H1 (cell line): ENCODE measurements at regions not wholly inside any gene's neighbourhood (a gene's known extent, or its start where the extent isn't known, plus 50 kb on each side); places are given as distances from the start of the nearest gene placed in this dataset.

Source experiments
- CTCF ChIA-PET: fragments of 300-600 bp; sonication (Branson Sonifier 250); formaldehyde crosslinking; loops from one replicate; lab custom pipeline; 2021; ENCODE audit not compliant: partially characterized antibody; lab: Charles Lee
- POLR2A ChIA-PET: fragments of 300-600 bp; sonication (Branson Sonifier 250); formaldehyde crosslinking; loops from one replicate; lab custom pipeline; 2021; ENCODE audit warnings: inconsistent platforms; ENCODE audit not compliant: partially characterized antibody; lab: Charles Lee
- DNase-seq, 2 experiments: peaks; one replicate each; pipeline versions ENCODE4 v3.0.0 to v3.0.0-alpha.2; 2010 to 2022; ENCODE audit warnings: low spot score in 2 of 2, low read depth in 1 of 2, mixed read lengths in 1 of 2
- FAIRE-seq: peaks from 2 replicates; lab custom pipeline; 2011; peaks lifted over from hg19 to GRCh38; lab: Jason Lieb, UNC
- H2AFZ ChIP-seq: 2 replicates; pipeline ENCODE4 v1.8.1; 2012; ENCODE audit warnings: low read length, inconsistent platforms
- H2AK5ac ChIP-seq: 2 replicates; pipeline ENCODE4 v1.6.1; 2013; ENCODE audit warnings: low read depth, low read length
- H2BK120ac ChIP-seq: replicated peaks from 2 replicates; pipeline ENCODE3; 2013; ENCODE audit warnings: low read depth, low read length, inconsistent platforms
- H2BK12ac ChIP-seq: 2 replicates; pipeline ENCODE4 v1.6.1; 2013; ENCODE audit warnings: low read depth, low read length
- H2BK15ac ChIP-seq: 2 replicates; pipeline ENCODE4 v1.6.1; 2013; ENCODE audit warnings: low read length
- H2BK20ac ChIP-seq: 2 replicates; pipeline ENCODE4 v1.6.1; 2013; ENCODE audit warnings: low read length
- H2BK5ac ChIP-seq: 2 replicates; pipeline ENCODE4 v1.6.1; 2013; ENCODE audit warnings: low read depth, low read length
- H3K14ac ChIP-seq: 2 replicates; pipeline ENCODE4 v1.6.1; 2013; ENCODE audit warnings: inconsistent platforms; ENCODE audit not compliant: insufficient read length
- H3K18ac ChIP-seq: 2 replicates; pipeline ENCODE4 v1.6.1; 2013; ENCODE audit warnings: low read length; ENCODE audit errors: extremely low read depth
- H3K23ac ChIP-seq: 2 replicates; pipeline ENCODE4 v1.6.1; 2013; ENCODE audit warnings: inconsistent platforms; ENCODE audit not compliant: insufficient read length
- H3K23me2 ChIP-seq: 2 replicates; pipeline ENCODE4 v1.6.1; 2013; ENCODE audit warnings: low read depth, low read length
- H3K27ac ChIP-seq: 2 replicates; pipeline ENCODE4 v1.6.1; 2011; ENCODE audit warnings: low read depth, low read length, inconsistent platforms
- H3K27me3 ChIP-seq, 4 experiments: replicated peaks in 1 of 4; 1 replicate in 1 of 4; 2 replicates in 3 of 4; pipeline versions ENCODE4 v1.6.1 to v1.8.1; 2011 to 2013; ENCODE audit warnings: low read length in 3 of 4, mild to moderate bottlenecking in 3 of 4, inconsistent platforms in 2 of 4, mixed read lengths in 2 of 4, moderate library complexity in 1 of 4; ENCODE audit not compliant: control insufficient read depth in 3 of 4, insufficient read depth in 3 of 4; ENCODE audit errors: extremely low read depth in 1 of 4
- H3K36me3 ChIP-seq, 4 experiments: 2 replicates each; pipeline versions ENCODE4 v1.6.1 to v1.8.1; 2011 to 2013; ENCODE audit warnings: mild to moderate bottlenecking in 4 of 4, low read length in 3 of 4, moderate library complexity in 2 of 4, control low read depth in 1 of 4, inconsistent platforms in 1 of 4; ENCODE audit not compliant: insufficient read depth in 4 of 4, control insufficient read depth in 2 of 4
- H3K4ac ChIP-seq: replicated peaks from 2 replicates; pipeline ENCODE3; 2013; ENCODE audit warnings: low read length, low read depth, mixed read lengths, inconsistent platforms; ENCODE audit not compliant: insufficient read length
- H3K4me1 ChIP-seq, 4 experiments: replicated peaks in 1 of 4; 1 replicate in 1 of 4; 2 replicates in 3 of 4; pipeline versions ENCODE4 v1.6.1 to v1.8.1; 2011 to 2013; ENCODE audit warnings: low read length in 3 of 4, inconsistent platforms in 2 of 4, mixed read lengths in 1 of 4; ENCODE audit not compliant: insufficient read depth in 4 of 4, control insufficient read depth in 3 of 4
- H3K4me2 ChIP-seq, 2 experiments: 2 replicates each; pipeline versions ENCODE4 v1.6.1 to v1.8.1; 2011 to 2013; ENCODE audit warnings: low read depth in 2 of 2, low read length in 2 of 2, control low read depth in 1 of 2, inconsistent platforms in 1 of 2, mild to moderate bottlenecking in 1 of 2; ENCODE audit not compliant: insufficient read depth in 1 of 2
- H3K4me3 ChIP-seq, 4 experiments: fragments of 200-600, 300-600 bp in 1 of 4; sonication (generic), shearing (Covaris generic), sonication (Bioruptor Twin) in 1 of 4; 2 replicates each; pipeline versions ENCODE4 v1.5.1 to v1.8.1; 2011 to 2016; ENCODE audit warnings: low read length in 4 of 4, low read depth in 3 of 4, control low read depth in 2 of 4, inconsistent platforms in 2 of 4, mild to moderate bottlenecking in 2 of 4, mixed read lengths in 1 of 4, moderate library complexity in 1 of 4; ENCODE audit not compliant: insufficient read depth in 2 of 4; ENCODE audit errors: extremely low read depth in 1 of 4
- H3K56ac ChIP-seq: replicated peaks from 2 replicates; pipeline ENCODE3; 2013; ENCODE audit warnings: low read depth, mild to moderate bottlenecking, mixed read lengths, low read length, inconsistent platforms; ENCODE audit not compliant: insufficient read length
- H3K79me1 ChIP-seq: 2 replicates; pipeline ENCODE4 v1.6.1; 2013; ENCODE audit warnings: low read depth, low read length, control low read depth
- H3K79me2 ChIP-seq, 2 experiments: 2 replicates each; pipeline versions ENCODE4 v1.6.1 to v1.8.1; 2012 to 2013; ENCODE audit warnings: low read length in 2 of 2, mild to moderate bottlenecking in 2 of 2, inconsistent platforms in 1 of 2; ENCODE audit not compliant: insufficient read depth in 2 of 2, control insufficient read depth in 1 of 2
- H3K9ac ChIP-seq, 4 experiments: replicated peaks in 1 of 4; 1 replicate in 1 of 4; 2 replicates in 3 of 4; pipeline versions ENCODE4 v1.6.1 to v1.8.1; 2011 to 2013; ENCODE audit warnings: low read depth in 3 of 4, low read length in 3 of 4, control low read depth in 2 of 4, mild to moderate bottlenecking in 2 of 4, moderate library complexity in 2 of 4, inconsistent platforms in 1 of 4; ENCODE audit errors: extremely low read depth in 1 of 4
- H3K9me3 ChIP-seq, 2 experiments: 2 replicates each; pipeline versions ENCODE4 v1.6.1 to v1.8.1; 2012 to 2013; ENCODE audit warnings: mild to moderate bottlenecking in 2 of 2, moderate library complexity in 2 of 2, control low read depth in 1 of 2, inconsistent platforms in 1 of 2, low read depth in 1 of 2, low read length in 1 of 2, mixed read lengths in 1 of 2; ENCODE audit not compliant: insufficient read depth in 2 of 2
- H4K20me1 ChIP-seq, 2 experiments: replicated peaks in 1 of 2; 2 replicates each; pipeline versions ENCODE3 to v1.8.1; 2011 to 2013; ENCODE audit warnings: inconsistent platforms in 2 of 2, low read length in 2 of 2, mild to moderate bottlenecking in 1 of 2; ENCODE audit not compliant: insufficient read depth in 2 of 2, control insufficient read depth in 1 of 2
- H4K5ac ChIP-seq: 2 replicates; pipeline ENCODE4 v1.6.1; 2013; ENCODE audit warnings: low read length, low read depth, mixed read lengths, inconsistent platforms; ENCODE audit not compliant: insufficient read length
- H4K8ac ChIP-seq: 2 replicates; pipeline ENCODE4 v1.8.0; 2013; ENCODE audit warnings: mild to moderate bottlenecking, moderate library complexity, low read length, inconsistent platforms; ENCODE audit not compliant: insufficient read depth; ENCODE audit errors: extremely low read depth
- H4K91ac ChIP-seq: replicated peaks from 2 replicates; pipeline ENCODE3; 2013; ENCODE audit warnings: low read length, mixed read lengths, inconsistent platforms; ENCODE audit not compliant: insufficient read length
- BACH1 ChIP-seq: IDR thresholded peaks from 2 replicates; pipeline ENCODE4 v1.6.1; 2012; ENCODE audit warnings: low read length, improper control_type of control experiment
- BCL11A ChIP-seq, 2 experiments: IDR thresholded peaks; one replicate each; pipeline ENCODE4 v1.6.1; 2011; ENCODE audit warnings: low read depth in 2 of 2, low read length in 2 of 2, mild to moderate bottlenecking in 2 of 2
- E2F6 ChIP-seq: IDR thresholded peaks from 2 replicates; pipeline ENCODE4 v1.6.1; 2012; ENCODE audit warnings: inconsistent platforms
- FOSL1 ChIP-seq: IDR thresholded peaks from 2 replicates; pipeline ENCODE4 v1.6.1; 2011; ENCODE audit warnings: mild to moderate bottlenecking, low read depth, low read length, moderate library complexity; ENCODE audit not compliant: insufficient read depth
- JUND ChIP-seq: IDR thresholded peaks from 2 replicates; pipeline ENCODE4 v1.6.1; 2011; ENCODE audit warnings: mild to moderate bottlenecking, improper control_type of control experiment, low read length
- KDM5A ChIP-seq: fragments of 200-600 bp; IDR thresholded peaks from 2 replicates; pipeline ENCODE4 v1.7.1; 2012; ENCODE audit warnings: mild to moderate bottlenecking, low read length, inconsistent platforms, mixed read lengths
- MAFK ChIP-seq: IDR thresholded peaks from 2 replicates; pipeline ENCODE4 v1.6.1; 2012; ENCODE audit warnings: low read depth, mild to moderate bottlenecking, improper control_type of control experiment, low read length
- RBBP5 ChIP-seq: IDR thresholded peaks from 2 replicates; pipeline ENCODE4 v1.7.1; 2012; ENCODE audit warnings: low read depth, mild to moderate bottlenecking, inconsistent platforms, low read length, moderate library complexity, borderline replicate concordance
- SRF ChIP-seq: IDR thresholded peaks from 2 replicates; pipeline ENCODE4 v1.6.1; 2011; ENCODE audit warnings: mild to moderate bottlenecking, low read depth, low read length, moderate library complexity
- SUZ12 ChIP-seq: fragments of 200-600 bp; sonication (generic); IDR thresholded peaks from 2 replicates; pipeline ENCODE4 v1.6.1; 2012; ENCODE audit warnings: mild to moderate bottlenecking, inconsistent platforms, low read length, moderate library complexity, mixed read lengths
- TAF1 ChIP-seq: IDR thresholded peaks from 2 replicates; pipeline ENCODE4 v1.6.1; 2011; ENCODE audit warnings: mild to moderate bottlenecking, low read depth, low read length
- TBP ChIP-seq: IDR thresholded peaks from 2 replicates; pipeline ENCODE4 v1.6.1; 2011; ENCODE audit warnings: low read depth, low read length, improper control_type of control experiment
- TCF12 ChIP-seq: IDR thresholded peaks from 2 replicates; pipeline ENCODE4 v1.6.1; 2011; ENCODE audit warnings: low read depth, mild to moderate bottlenecking, low read length
- TEAD4 ChIP-seq: IDR thresholded peaks from 2 replicates; pipeline ENCODE4 v1.6.1; 2012; ENCODE audit warnings: low read depth, low read length, inconsistent platforms, mixed read lengths
- WGBS, 2 experiments: shearing (Covaris generic) in 1 of 2; methylation state at CpG; one replicate each; pipeline versions ENCODE4 v1.1.6 to v1.1.7; 2013 to 2015; ENCODE audit warnings: low lambda C conversion rate in 2 of 2, mixed read lengths in 2 of 2, inconsistent platforms in 1 of 2, low coverage in 1 of 2, missing lambda C conversion rate in 1 of 2; ENCODE audit not compliant: insufficient replicate concordance in 2 of 2, insufficient coverage in 1 of 2, insufficient read length in 1 of 2; ENCODE audit errors: extremely low coverage in 1 of 2, missing lambda C conversion rate in 1 of 2; 5-methylcytosine and 5-hydroxymethylcytosine counted together
- TF ChIP-seq, protein P1 (sequence below): IDR thresholded peaks from 2 replicates; pipeline ENCODE4 v1.6.1; 2012; ENCODE audit warnings: inconsistent platforms

DNA sequence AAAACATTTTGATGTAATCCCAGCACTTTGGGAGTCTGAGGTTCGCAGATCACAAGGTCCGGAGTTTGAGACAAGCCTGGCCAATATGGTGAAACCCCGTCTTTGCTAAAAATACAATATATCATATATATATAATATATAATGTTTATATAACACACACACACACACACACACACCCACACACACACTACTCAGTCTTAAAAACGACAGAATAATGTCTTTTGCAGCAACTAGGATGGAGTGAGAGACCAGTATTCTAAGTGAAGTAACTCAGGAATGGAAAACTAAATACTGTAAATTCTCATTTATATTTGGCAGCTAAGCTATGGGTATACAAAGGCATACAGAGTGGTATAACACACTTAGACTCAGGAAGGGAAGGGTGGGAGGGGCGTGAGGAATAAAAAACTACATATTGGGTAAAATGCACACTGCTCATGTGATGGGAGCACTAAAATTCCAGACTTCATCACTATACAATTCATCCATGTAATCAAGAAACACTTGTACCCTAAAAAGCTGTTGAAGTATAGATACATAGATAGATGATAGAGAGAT lies 231.2 kb upstream of the SEMA3A start:
- Histone ChIP-seq H3K4me2 (no peak overlapping the region), H2AK5ac (no peak overlapping the region), H3K23me2 (no peaks in the 10 kb centered on the region), H3K36me3 (no peaks in the 10 kb centered on the region), H3K4me3 (no peak overlapping the region), H4K20me1 (no peaks in the 10 kb centered on the region), H2BK12ac (no peak overlapping the region), H3K27ac (no peak overlapping the region), H3K56ac (no peak overlapping the region), H3K79me1 (no peaks in the 10 kb centered on the region), H4K5ac (no peak overlapping the region), H2BK20ac (no peak overlapping the region), H3K4ac (no peak overlapping the region), H2BK120ac (no peak overlapping the region), H2AFZ (no peak overlapping the region), H2BK5ac (no peak overlapping the region), H3K79me2 (no peaks in the 10 kb centered on the region), H3K9ac (no peak overlapping the region), H4K91ac (no peak overlapping the region), H4K8ac (no peak overlapping the region), H3K27me3 (no peaks in the 10 kb centered on the region), H3K9me3 (no peaks in the 10 kb centered on the region), H2BK15ac (no peak overlapping the region), H3K18ac (no peak overlapping the region), H3K23ac (no peak overlapping the region), H3K4me1 (no peaks in the 10 kb centered on the region), H3K14ac (no peak overlapping the region)
- 88% methylated on average over 5 of the region's 5 CpGs; no CpG with 5 or more reads in 1 of the 2 experiments for WGBS, 2 experiments
- FAIRE-seq, result no peak
- ChIA-PET CTCF (no interaction called here), POLR2A (no interaction called here)
- no peak for DNase-seq
- TF ChIP-seq MAFK (no peak), BACH1 (no peak), E2F6 (no peak), RBBP5 (no peak), TEAD4 (no peak), SRF (no peak), TCF12 (no peak), SUZ12 (no peak), TAF1 (no peak), FOSL1 (no peak), TBP (no peak), JUND (no peak), KDM5A (no peak), BCL11A (IDR thresholded peaks at IDR 0.05; ENCODE audit: low read depth in 2 of 2, low read length in 2 of 2) (no peak)
- TF ChIP-seq, protein P1, sequence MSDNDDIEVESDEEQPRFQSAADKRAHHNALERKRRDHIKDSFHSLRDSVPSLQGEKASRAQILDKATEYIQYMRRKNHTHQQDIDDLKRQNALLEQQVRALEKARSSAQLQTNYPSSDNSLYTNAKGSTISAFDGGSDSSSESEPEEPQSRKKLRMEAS, result no peak
